ENCODE measurements at regions not wholly inside any gene's neighbourhood (a gene's known extent, or its start where the extent isn't known, plus 50 kb on each side); places are given as distances from the start of the nearest gene placed in this dataset.

GRCh38 chr3:194069421-194070219 lies 66.3 kb upstream of the HES1 start:
- peak; percentile 49 for DNase-seq (ENCODE audit: low read depth)
- H3K4me3 ChIP-seq (ENCODE audit: control insufficient read depth, low read depth, low read length), result no peak overlapping the region
- TF ChIP-seq, protein P1, sequence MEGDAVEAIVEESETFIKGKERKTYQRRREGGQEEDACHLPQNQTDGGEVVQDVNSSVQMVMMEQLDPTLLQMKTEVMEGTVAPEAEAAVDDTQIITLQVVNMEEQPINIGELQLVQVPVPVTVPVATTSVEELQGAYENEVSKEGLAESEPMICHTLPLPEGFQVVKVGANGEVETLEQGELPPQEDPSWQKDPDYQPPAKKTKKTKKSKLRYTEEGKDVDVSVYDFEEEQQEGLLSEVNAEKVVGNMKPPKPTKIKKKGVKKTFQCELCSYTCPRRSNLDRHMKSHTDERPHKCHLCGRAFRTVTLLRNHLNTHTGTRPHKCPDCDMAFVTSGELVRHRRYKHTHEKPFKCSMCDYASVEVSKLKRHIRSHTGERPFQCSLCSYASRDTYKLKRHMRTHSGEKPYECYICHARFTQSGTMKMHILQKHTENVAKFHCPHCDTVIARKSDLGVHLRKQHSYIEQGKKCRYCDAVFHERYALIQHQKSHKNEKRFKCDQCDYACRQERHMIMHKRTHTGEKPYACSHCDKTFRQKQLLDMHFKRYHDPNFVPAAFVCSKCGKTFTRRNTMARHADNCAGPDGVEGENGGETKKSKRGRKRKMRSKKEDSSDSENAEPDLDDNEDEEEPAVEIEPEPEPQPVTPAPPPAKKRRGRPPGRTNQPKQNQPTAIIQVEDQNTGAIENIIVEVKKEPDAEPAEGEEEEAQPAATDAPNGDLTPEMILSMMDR (IDR thresholded peaks at IDR 0.05; ENCODE audit: control insufficient read depth, insufficient read depth, low read depth, low read length, missing control alignments), result no peak

DNA sequence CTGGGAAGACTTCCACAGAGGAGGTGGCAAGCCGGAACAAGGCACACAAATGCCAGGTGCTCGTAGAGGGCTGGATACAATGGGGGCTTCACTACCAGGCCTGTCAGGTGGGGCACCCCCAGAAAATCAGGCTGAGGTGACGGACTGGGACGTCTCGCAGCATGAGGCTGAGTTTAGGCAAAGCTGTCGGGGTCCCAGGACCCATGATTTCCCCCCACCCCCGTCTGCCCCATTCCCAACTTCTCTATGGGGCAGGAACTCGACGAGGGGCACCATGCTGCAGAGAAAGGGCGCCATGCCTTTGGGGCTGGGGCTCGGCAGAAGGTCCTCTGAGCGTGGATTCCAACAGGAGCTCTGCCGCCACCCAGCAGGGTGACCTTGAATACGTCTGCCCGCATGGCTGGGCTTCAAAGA lies 65.7 kb upstream of the HES1 start:
- TF ChIP-seq, protein P1 (IDR thresholded peaks at IDR 0.05; ENCODE audit: control insufficient read depth, insufficient read depth, low read depth, low read length, missing control alignments), result no peak
- DNase-seq (ENCODE audit: low read depth), result no peak
- H3K4me3 ChIP-seq (ENCODE audit: control insufficient read depth, low read depth, low read length), result peak overlapping the region; percentile 45

DNA sequence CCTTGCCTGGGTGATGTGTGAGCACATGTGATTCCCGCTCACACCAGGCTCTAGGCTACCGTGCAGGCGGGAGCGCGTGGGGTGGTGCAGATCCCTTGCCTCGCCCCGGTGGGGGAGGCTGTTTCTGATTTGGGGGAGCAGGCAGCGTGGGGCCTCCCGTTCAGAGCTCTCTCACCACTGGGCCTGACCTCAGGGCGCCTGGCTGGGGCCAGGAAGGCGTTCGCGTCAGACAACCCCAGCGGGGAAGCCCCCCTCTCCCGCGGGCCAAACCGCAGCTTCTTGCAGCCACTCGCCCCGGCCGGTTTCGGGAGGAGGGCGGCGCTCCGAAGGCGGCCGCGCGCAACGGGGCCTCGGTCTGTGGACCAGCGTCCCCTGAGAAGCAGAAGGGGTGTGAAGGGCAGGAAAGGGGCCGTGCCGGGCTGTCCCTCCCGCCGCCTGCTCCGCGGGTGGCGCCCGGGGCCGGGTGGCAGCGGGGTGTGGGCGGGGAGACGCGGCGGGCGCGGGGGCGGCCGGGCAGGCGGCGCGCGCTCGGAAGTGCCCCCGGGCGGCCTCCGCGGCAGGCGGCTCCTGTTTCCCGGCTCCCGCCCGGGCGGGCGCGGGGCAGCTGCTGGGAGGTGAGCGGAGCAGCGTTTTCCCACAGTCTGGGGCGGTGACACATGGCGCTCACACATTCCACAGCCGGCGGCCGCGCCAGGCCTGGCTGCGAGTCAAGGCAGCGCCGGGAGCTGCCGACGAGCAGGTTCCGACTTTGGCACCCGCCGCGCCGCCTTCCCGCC lies 65.1 kb upstream of the HES1 start:
- TF ChIP-seq, protein P1 (IDR thresholded peaks at IDR 0.05; ENCODE audit: control insufficient read depth, insufficient read depth, low read depth, low read length, missing control alignments), result no peak
- H3K4me3 ChIP-seq (ENCODE audit: control insufficient read depth, low read depth, low read length), result peak overlapping the region; percentile 45
- DNase-seq (ENCODE audit: low read depth), result peak; percentile 57

GRCh38 chr3:194072097-194072428 lies 63.9 kb upstream of the HES1 start:
- TF ChIP-seq, protein P1 (IDR thresholded peaks at IDR 0.05; ENCODE audit: control insufficient read depth, insufficient read depth, low read depth, low read length, missing control alignments), result no peak
- DNase-seq (ENCODE audit: low read depth), result no peak
- H3K4me3 ChIP-seq (ENCODE audit: control insufficient read depth, low read depth, low read length), result no peak overlapping the region

DNA sequence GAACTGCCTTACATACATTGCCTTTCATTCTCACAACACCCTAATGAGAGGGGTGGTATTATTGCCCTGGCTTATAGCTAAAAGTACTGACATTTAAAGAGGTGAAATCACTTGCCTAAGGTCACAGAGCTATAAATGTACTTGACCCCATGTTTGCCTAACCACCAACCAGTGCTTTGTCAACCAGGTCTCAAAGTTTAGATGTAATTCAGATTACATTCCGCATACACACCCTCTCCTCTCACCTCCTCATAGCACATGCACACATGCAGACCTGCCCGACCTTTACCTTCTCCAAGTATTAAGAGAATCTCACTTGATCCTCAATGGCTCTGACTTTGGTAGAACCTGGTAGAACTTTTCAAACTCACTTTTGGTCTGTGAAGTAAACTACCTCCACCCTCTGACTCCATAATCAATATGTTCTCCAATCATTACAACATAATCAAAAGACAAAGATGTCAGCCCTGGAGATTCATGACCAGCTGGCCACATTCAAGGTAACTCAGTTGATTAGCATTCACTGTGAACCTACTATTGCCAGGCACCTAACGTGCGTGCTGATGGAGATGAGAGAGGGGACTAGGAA lies 63.2 kb upstream of the HES1 start:
- no peak for DNase-seq (ENCODE audit: low read depth)
- no peak overlapping the region for H3K4me3 ChIP-seq (ENCODE audit: control insufficient read depth, low read depth, low read length)
- TF ChIP-seq, protein P1 (IDR thresholded peaks at IDR 0.05; ENCODE audit: control insufficient read depth, insufficient read depth, low read depth, low read length, missing control alignments), result no peak

DNA sequence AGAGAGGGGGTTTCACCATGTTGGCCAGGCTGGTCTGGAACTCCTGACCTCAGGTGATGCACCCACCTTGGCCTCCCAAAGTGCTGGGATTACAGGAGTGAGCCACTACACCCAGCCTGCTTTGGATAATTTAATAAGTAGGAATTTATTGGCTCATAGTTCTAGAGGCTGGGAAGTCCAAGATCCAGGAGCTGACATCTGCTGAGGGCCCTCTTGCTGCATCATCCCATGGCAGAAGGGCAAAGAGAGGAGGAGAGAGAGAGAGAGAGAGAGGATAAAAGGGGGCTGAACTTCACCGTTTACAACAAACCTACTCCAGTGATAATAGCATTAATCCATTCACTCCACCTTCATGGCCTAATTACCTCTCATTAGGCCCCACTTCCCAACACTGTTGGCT lies 62.0 kb upstream of the HES1 start:
- H3K4me3 ChIP-seq (ENCODE audit: control insufficient read depth, low read depth, low read length), result no peak overlapping the region
- TF ChIP-seq, protein P1 (IDR thresholded peaks at IDR 0.05; ENCODE audit: control insufficient read depth, insufficient read depth, low read depth, low read length, missing control alignments), result no peak
- no peak for DNase-seq (ENCODE audit: low read depth)
